IMR-90 (cell line): ENCODE measurements at regions not wholly inside any gene's neighbourhood (a gene's known extent, or its start where the extent isn't known, plus 50 kb on each side); places are given as distances from the start of the nearest gene placed in this dataset.

ENCODE experiments used
- ATAC-seq: fragments of 200-7000 bp; cut with Tn5 transposase; 2 replicates; pipeline ENCODE4 v1.9.1; 2020; ENCODE audit warnings: low read depth, mild to moderate bottlenecking, moderate library complexity
- BruUV-seq: library from RNA; stranded (reverse); fragments of 400-500 nt; replicated peaks from 2 replicates; lab custom pipeline; 2021; lab: Mats Ljungman, UMichigan
- CTCF ChIA-PET: fragments of 300-600 bp; formaldehyde crosslinking; extraction: SDS; loops from one replicate; lab custom pipeline; 2021; ENCODE audit warnings: antibody characterized with exemption; lab: Yijun Ruan, JAX
- POLR2A ChIA-PET: fragments of 300-600 bp; sonication (Branson Sonifier 250); formaldehyde crosslinking; loops from one replicate; lab custom pipeline; 2022; ENCODE audit warnings: antibody characterized with exemption; ENCODE audit not compliant: unreplicated experiment; lab: Charles Lee
- DNase-seq: peaks from one replicate; pipeline ENCODE4 v3.0.0; 2013
- H2AFZ ChIP-seq: replicated peaks from 2 replicates; pipeline ENCODE3; 2013; ENCODE audit warnings: low read length, mild to moderate bottlenecking; ENCODE audit not compliant: poor library complexity
- H2AK5ac ChIP-seq: 2 replicates; pipeline ENCODE4 v1.6.1; 2013; ENCODE audit warnings: low read depth, low read length, inconsistent platforms
- H2AK9ac ChIP-seq: replicated peaks from 2 replicates; pipeline ENCODE3; 2013; ENCODE audit warnings: mild to moderate bottlenecking, low read depth, low read length, moderate library complexity; ENCODE audit not compliant: poor library complexity
- H2BK120ac ChIP-seq: 2 replicates; pipeline ENCODE4 v1.6.1; 2013; ENCODE audit warnings: low read depth, low read length, inconsistent platforms
- H2BK15ac ChIP-seq: 3 replicates; pipeline ENCODE4 v1.6.1; 2013; ENCODE audit warnings: low read depth, low read length, inconsistent platforms
- H2BK20ac ChIP-seq: 2 replicates; pipeline ENCODE4 v1.6.1; 2013; ENCODE audit warnings: low read depth, mild to moderate bottlenecking, inconsistent platforms, low read length, moderate library complexity
- H2BK5ac ChIP-seq: 2 replicates; pipeline ENCODE4 v1.6.1; 2013; ENCODE audit warnings: mild to moderate bottlenecking, low read depth, low read length, inconsistent platforms; ENCODE audit not compliant: poor library complexity, severe bottlenecking
- H3K14ac ChIP-seq: replicated peaks from 2 replicates; pipeline ENCODE4 v1.6.1; 2013; ENCODE audit warnings: low read depth, low read length, inconsistent platforms
- H3K18ac ChIP-seq: 2 replicates; pipeline ENCODE4 v1.6.1; 2013; ENCODE audit warnings: low read depth, low read length, control low read depth
- H3K23ac ChIP-seq: 2 replicates; pipeline ENCODE4 v1.6.1; 2013; ENCODE audit warnings: low read depth, low read length, inconsistent platforms
- H3K27ac ChIP-seq: 2 replicates; pipeline ENCODE4 v1.5.1; 2013; ENCODE audit warnings: mild to moderate bottlenecking, control low read depth, low read length; ENCODE audit not compliant: insufficient read depth
- H3K27me3 ChIP-seq: 2 replicates; pipeline ENCODE4 v1.6.1; 2013; ENCODE audit warnings: low read length; ENCODE audit not compliant: control insufficient read depth, insufficient read depth
- H3K36me3 ChIP-seq: 2 replicates; pipeline ENCODE4 v1.6.1; 2013; ENCODE audit warnings: low read length, mixed read lengths; ENCODE audit not compliant: control insufficient read depth, insufficient read depth
- H3K4ac ChIP-seq: 2 replicates; pipeline ENCODE4 v1.6.1; 2013; ENCODE audit warnings: low read depth, low read length, inconsistent platforms
- H3K4me1 ChIP-seq: 2 replicates; pipeline ENCODE4 v1.6.1; 2013; ENCODE audit warnings: low read length, mixed read lengths; ENCODE audit not compliant: control insufficient read depth, insufficient read depth
- H3K4me2 ChIP-seq: 2 replicates; pipeline ENCODE4 v1.6.1; 2013; ENCODE audit warnings: low read depth, mild to moderate bottlenecking, control low read depth, low read length, moderate library complexity
- H3K4me3 ChIP-seq: 2 replicates; pipeline ENCODE4 v1.5.1; 2013; ENCODE audit warnings: low read depth, mild to moderate bottlenecking, control low read depth, low read length, moderate library complexity; ENCODE audit not compliant: insufficient read depth
- H3K56ac ChIP-seq: 2 replicates; pipeline ENCODE4 v1.6.1; 2013; ENCODE audit warnings: low read length, inconsistent platforms; ENCODE audit not compliant: insufficient read depth; ENCODE audit errors: extremely low read depth
- H3K79me1 ChIP-seq, 2 experiments: 2 replicates each; pipeline ENCODE4 v1.6.1; 2013; ENCODE audit warnings: low read length in 2 of 2, inconsistent platforms in 1 of 2, low read depth in 1 of 2
- H3K9ac ChIP-seq: 2 replicates; pipeline ENCODE4 v1.6.1; 2013; ENCODE audit warnings: low read depth, low read length, control low read depth
- H3K9me1 ChIP-seq: 2 replicates; pipeline ENCODE4 v1.6.1; 2013; ENCODE audit warnings: low read length, inconsistent platforms; ENCODE audit not compliant: insufficient read depth
- H3K9me3 ChIP-seq: 2 replicates; pipeline ENCODE4 v1.6.1; 2013; ENCODE audit warnings: low read length; ENCODE audit not compliant: control insufficient read depth, insufficient read depth
- H4K20me1 ChIP-seq: 2 replicates; pipeline ENCODE4 v1.6.1; 2013; ENCODE audit warnings: low read length, inconsistent platforms; ENCODE audit not compliant: insufficient read depth
- H4K5ac ChIP-seq: 2 replicates; pipeline ENCODE4 v1.6.1; 2013; ENCODE audit warnings: mild to moderate bottlenecking, low read depth, low read length, control low read depth
- H4K8ac ChIP-seq, 2 experiments: 2 replicates each; pipeline ENCODE4 v1.6.1; 2013; ENCODE audit warnings: low read depth in 2 of 2, low read length in 2 of 2, control low read depth in 1 of 2, inconsistent platforms in 1 of 2
- H4K91ac ChIP-seq: 2 replicates; pipeline ENCODE4 v1.6.1; 2013; ENCODE audit warnings: low read depth, low read length, inconsistent platforms; ENCODE audit not compliant: insufficient read depth
- CTCF ChIP-seq: conservative IDR thresholded peaks from 2 replicates; pipeline ENCODE4 v1.5.1; 2012; ENCODE audit warnings: mild to moderate bottlenecking, low read depth, low read length, improper control_type of control experiment
- ELK1 ChIP-seq: fragments of 150-350 bp; IDR thresholded peaks from 2 replicates; pipeline ENCODE4 v1.6.1; 2016; ENCODE audit warnings: low read depth, mild to moderate bottlenecking, low read length, moderate library complexity, borderline replicate concordance
- RAD21 ChIP-seq: IDR thresholded peaks from 2 replicates; pipeline ENCODE4 v1.6.1; 2012; ENCODE audit warnings: low read length, improper control_type of control experiment
- SMC3 ChIP-seq: fragments of 150-350 bp; IDR thresholded peaks from 2 replicates; pipeline ENCODE4 v1.6.1; 2016; ENCODE audit warnings: low read depth, mild to moderate bottlenecking, antibody characterized with exemption, low read length, moderate library complexity
- WGBS, 2 experiments: methylation state at CpG; one replicate each; pipeline versions ENCODE4 v1.1.5 to v1.1.7; 2013; ENCODE audit warnings: missing lambda C conversion rate in 2 of 2; ENCODE audit not compliant: insufficient read length in 1 of 2; ENCODE audit errors: extremely low coverage in 2 of 2; 5-methylcytosine and 5-hydroxymethylcytosine counted together
- dilution Hi-C: fragments of 300-500 bp; cut with HindIII; formaldehyde crosslinking; loops from one replicate; pipeline ENCODE4 v1.14.3; 2018; ENCODE audit warnings: low sequenced_read_pairs; ENCODE audit not compliant: unreplicated experiment
- in situ Hi-C: fragments of 300-500 bp; cut with MboI; formaldehyde crosslinking; loops from 3 replicates; pipeline ENCODE4 v1.14.3; 2019; ENCODE audit warnings: low sequenced_read_pairs, inconsistent platforms, mixed read lengths
- intact Hi-C: fragments of 100-400 bp; cut with micrococcal nuclease; formaldehyde crosslinking; loops from 2 replicates; pipeline ENCODE4 v1.10.0; 2022

- Histone ChIP-seq H4K91ac (no peak overlapping the region), H3K4me1 (no peaks in the 10 kb centered on the region), H3K4me3 (no peak overlapping the region), H3K9ac (no peak overlapping the region), H3K4me2 (no peak overlapping the region), H3K18ac (no peak overlapping the region), H3K79me1 (no peaks in the 10 kb centered on the region), H2BK20ac (no peak overlapping the region), H3K27ac (no peak overlapping the region), H3K4ac (no peak overlapping the region), H4K5ac (no peak overlapping the region), H4K20me1 (no peaks in the 10 kb centered on the region), H3K36me3 (no peaks in the 10 kb centered on the region), H2AFZ (no peak overlapping the region), H2BK5ac (no peak overlapping the region), H2BK120ac (no peak overlapping the region), H3K9me3 (no peaks in the 10 kb centered on the region), H4K8ac (no peak overlapping the region), H3K23ac (no peak overlapping the region), H3K9me1 (no peaks in the 10 kb centered on the region), H2AK5ac (no peak overlapping the region), H3K27me3 (peaks cover 2% of the 10 kb centered on the region), H3K14ac (no peak overlapping the region), H2AK9ac (no peak overlapping the region), H2BK15ac (no peak overlapping the region), H3K56ac (no peak overlapping the region)
- ATAC-seq (0 out of 2 replicates have a peak, but pooled peaks have one; percentile 44), DNase-seq (peak; percentile 30)
- ChIA-PET CTCF (no interaction called here), POLR2A (no interaction called here)
- in situ Hi-C loops = loop anchor here (25.0 kb wide), 1 partner anchor 1065 kb away; no protein-coding TSS in a partner anchor
- intact Hi-C loops = loop anchor here (1.0 to 5.0 kb wide), 2 partner anchors 520 to 1075 kb away; no protein-coding TSS in a partner anchor
- BruUV-seq = no TSS peak
- 100% methylated on average over 1 of the region's 7 CpGs; no CpG with 5 or more reads in 1 of the 2 experiments for WGBS, 2 experiments
- TF ChIP-seq SMC3 (peak; percentile 68), ELK1 (no peak), RAD21 (peak; percentile 66), CTCF (peak; percentile 48)
- dilution Hi-C loops = no loop called here
Observed at GRCh38 chr18:75727456-75727855, 300.0 kb upstream of the SMIM21 start.
